A549 (cell line): ENCODE measurements at regions not wholly inside any gene's neighbourhood (a gene's known extent, or its start where the extent isn't known, plus 50 kb on each side); places are given as distances from the start of the nearest gene placed in this dataset.

ENCODE experiments used
- ATAC-seq, 2 experiments: fragments of 200-7000 bp in 1 of 2; fragments of >200 bp in 1 of 2; cut with Nextera tagmentation in 1 of 2; cut with Tn5 transposase in 1 of 2; 3 replicates each; pipeline versions ENCODE4 v1.8.0 to v1.9.1; 2018 to 2020; ENCODE audit warnings: mild to moderate bottlenecking in 1 of 2, moderate library complexity in 1 of 2
- CTCF ChIA-PET: fragments of 300-600 bp; sonication (Branson Sonifier 250); formaldehyde crosslinking; extraction: SDS; loops from one replicate; lab custom pipeline; 2021; ENCODE audit warnings: antibody characterized with exemption, inconsistent platforms; lab: Yijun Ruan, JAX
- POLR2A ChIA-PET: fragments of 350-600 bp; formaldehyde crosslinking; extraction: SDS; loops from one replicate; lab custom pipeline; 2021; ENCODE audit warnings: antibody characterized with exemption, inconsistent platforms; lab: Yijun Ruan, JAX
- DNase-seq, 2 experiments: peaks; one replicate each; pipeline versions ENCODE4 v3.0.0 to v3.0.0-alpha.2; 2011 to 2016; ENCODE audit warnings: low read depth in 1 of 2, low spot score in 1 of 2
- FAIRE-seq: peaks from 2 replicates; lab custom pipeline; 2011; peaks lifted over from hg19 to GRCh38; lab: Jason Lieb, UNC
- H3K27ac ChIP-seq, 2 experiments: fragments of >200 bp; sonication (Bioruptor Twin); formaldehyde crosslinking; 3 replicates each; pipeline ENCODE4 v1.5.1; 2016 to 2017
- H3K4me1 ChIP-seq: fragments of >200 bp; sonication (Bioruptor Twin); formaldehyde crosslinking; 3 replicates; pipeline ENCODE4 v1.6.1; 2016
- H3K4me2 ChIP-seq: fragments of >200 bp; sonication (Bioruptor Twin); formaldehyde crosslinking; 3 replicates; pipeline ENCODE4 v1.6.1; 2016
- H3K4me3 ChIP-seq: fragments of >200 bp; sonication (Bioruptor Twin); formaldehyde crosslinking; 3 replicates; pipeline ENCODE4 v1.5.1; 2016
- H3K9me3 ChIP-seq: fragments of >200 bp; sonication (Bioruptor Twin); formaldehyde crosslinking; 3 replicates; pipeline ENCODE4 v1.6.1; 2016
- CBX2 ChIP-seq: fragments of 200-600 bp; sonication (generic); IDR thresholded peaks from 2 replicates; pipeline ENCODE4 v1.6.1; 2016; ENCODE audit warnings: low read depth, mild to moderate bottlenecking, borderline replicate concordance
- CHD2 ChIP-seq: fragments of 150-350 bp; IDR thresholded peaks from 2 replicates; pipeline ENCODE4 v1.6.1; 2014; ENCODE audit warnings: low read length; ENCODE audit not compliant: partially characterized antibody
- CHD4 ChIP-seq: fragments of 200-600 bp; sonication (generic); IDR thresholded peaks from 2 replicates; pipeline ENCODE4 v1.6.1; 2016; ENCODE audit warnings: antibody characterized with exemption, mild to moderate bottlenecking, borderline replicate concordance
- EHMT2 ChIP-seq: fragments of 200-600 bp; sonication (generic); IDR thresholded peaks from 2 replicates; pipeline ENCODE4 v1.6.1; 2016; ENCODE audit warnings: antibody characterized with exemption, low read depth, mild to moderate bottlenecking, moderate library complexity
- FOSB ChIP-seq: fragments of 250-450 bp; sonication (Bioruptor Pico); IDR thresholded peaks from 2 replicates; pipeline ENCODE4 v1.5.0; 2020; ENCODE audit warnings: mild to moderate bottlenecking, moderate library complexity
- FOXS1 ChIP-seq: fragments of 250-450 bp; sonication (Bioruptor Pico); IDR thresholded peaks from 2 replicates; pipeline ENCODE4 v1.5.0; 2020; ENCODE audit warnings: mild to moderate bottlenecking, moderate library complexity
- GATA3 ChIP-seq: IDR thresholded peaks from 2 replicates; pipeline ENCODE4 v1.6.1; 2012; ENCODE audit warnings: borderline replicate concordance
- HEYL ChIP-seq: fragments of 250-450 bp; sonication (Bioruptor Pico); IDR thresholded peaks from 2 replicates; pipeline ENCODE4 v1.8.0; 2021; ENCODE audit warnings: mild to moderate bottlenecking, moderate library complexity
- HOXB13 ChIP-seq: fragments of 250-450 bp; sonication (Bioruptor Pico); IDR thresholded peaks from 2 replicates; pipeline ENCODE4 v1.5.0; 2020; ENCODE audit warnings: low read depth, mild to moderate bottlenecking, moderate library complexity
- HOXB5 ChIP-seq: fragments of 250-450 bp; sonication (Bioruptor Pico); IDR thresholded peaks from 2 replicates; pipeline ENCODE4 v1.5.0; 2020; ENCODE audit warnings: mild to moderate bottlenecking, moderate library complexity
- JUNB ChIP-seq: fragments of >200 bp; sonication (Bioruptor Twin); formaldehyde crosslinking; IDR thresholded peaks from 2 replicates; pipeline ENCODE4 v1.6.1; 2016
- MAFK ChIP-seq: fragments of 450-650 bp; IDR thresholded peaks from 2 replicates; pipeline ENCODE4 v1.6.1; 2014; ENCODE audit not compliant: partially characterized antibody
- NFE2L2 ChIP-seq: fragments of 150-350 bp; conservative IDR thresholded peaks from 2 replicates; pipeline ENCODE4 v1.6.1; 2014; ENCODE audit warnings: low read length
- NPAS2 ChIP-seq: fragments of 250-450 bp; sonication (Bioruptor Pico); IDR thresholded peaks from 2 replicates; pipeline ENCODE4 v1.8.0; 2022; ENCODE audit warnings: mild to moderate bottlenecking, moderate library complexity, borderline replicate concordance
- NR3C1 ChIP-seq: fragments of >200 bp; sonication (Bioruptor Twin); formaldehyde crosslinking; IDR thresholded peaks from 3 replicates; pipeline ENCODE4 v1.6.1; 2017
- PHF8 ChIP-seq: fragments of 200-600 bp; sonication (generic); IDR thresholded peaks from 2 replicates; pipeline ENCODE4 v1.6.1; 2016; ENCODE audit warnings: low read depth, mild to moderate bottlenecking, antibody characterized with exemption, moderate library complexity, borderline replicate concordance
- POLR2A ChIP-seq: IDR thresholded peaks from 2 replicates; pipeline ENCODE4 v1.6.1; 2012; ENCODE audit warnings: mild to moderate bottlenecking, low read length
- RFX5 ChIP-seq: fragments of 450-650 bp; IDR thresholded peaks from 2 replicates; pipeline ENCODE4 v1.7.1; 2014; ENCODE audit warnings: antibody characterized with exemption, mild to moderate bottlenecking, moderate library complexity
- SMC3 ChIP-seq: fragments of >200 bp; sonication (Bioruptor Twin); formaldehyde crosslinking; IDR thresholded peaks from 3 replicates; pipeline ENCODE4 v1.6.1; 2018; ENCODE audit warnings: inconsistent platforms
- SREBF2 ChIP-seq: fragments of 450-650 bp; IDR thresholded peaks from 2 replicates; pipeline ENCODE4 v1.6.1; 2014; ENCODE audit warnings: mild to moderate bottlenecking, moderate library complexity
- TFCP2L1 ChIP-seq: fragments of 250-450 bp; sonication (Bioruptor Pico); IDR thresholded peaks from 2 replicates; pipeline ENCODE4 v1.5.0; 2021; ENCODE audit warnings: mild to moderate bottlenecking
- TP53 ChIP-seq: fragments of 250-450 bp; sonication (Bioruptor Pico); IDR thresholded peaks from 2 replicates; pipeline ENCODE4 v1.5.0; 2021; ENCODE audit warnings: mild to moderate bottlenecking, moderate library complexity
- ZC3H11A ChIP-seq: fragments of 450-650 bp; IDR thresholded peaks from 2 replicates; pipeline ENCODE4 v1.6.1; 2014; ENCODE audit warnings: antibody characterized with exemption, mild to moderate bottlenecking
- ZFP36 ChIP-seq: fragments of 450-650 bp; IDR thresholded peaks from 2 replicates; pipeline ENCODE4 v1.6.1; 2014; ENCODE audit warnings: borderline replicate concordance; ENCODE audit not compliant: partially characterized antibody
- ZSCAN20 ChIP-seq: fragments of 250-450 bp; sonication (Bioruptor Pico); IDR thresholded peaks from 2 replicates; pipeline ENCODE4 v1.8.0; 2022; ENCODE audit warnings: mild to moderate bottlenecking, moderate library complexity
- WGBS: methylation state at CpG from one replicate; pipeline ENCODE4 v1.1.6; 2017; ENCODE audit errors: missing lambda C conversion rate; 5-methylcytosine and 5-hydroxymethylcytosine counted together
- TF ChIP-seq, protein P1 (sequence below): fragments of >200 bp; sonication (Bioruptor Twin); formaldehyde crosslinking; IDR thresholded peaks from 3 replicates; pipeline ENCODE4 v1.6.1; 2016
- TF ChIP-seq, protein P2 (sequence below): fragments of 250-450 bp; sonication (Bioruptor Pico); IDR thresholded peaks from 2 replicates; pipeline ENCODE4 v1.5.0; 2020; ENCODE audit warnings: low read depth, mild to moderate bottlenecking, moderate library complexity

- TF ChIP-seq ZFP36: no peak
- TF ChIP-seq GATA3: no peak
Observed at GRCh38 chr7:115496006-115496405, 534.6 kb downstream of the TFEC start (continued).

- H3K9me3 ChIP-seq: no peaks in the 10 kb centered on the region
- CTCF ChIA-PET: no interaction called here
- no peak overlapping the region for H3K27ac ChIP-seq
- no peak overlapping the region for H3K4me3 ChIP-seq
- FAIRE-seq: no peak
- WGBS: 34% methylated on average over 5 of the region's 5 CpGs
- no peak overlapping the region for H3K4me2 ChIP-seq
- DNase-seq: no peak
- ATAC-seq: no peak
- POLR2A ChIA-PET: no interaction called here
- no peak for TF ChIP-seq RFX5
- no peak for TF ChIP-seq FOXS1
- no peak for TF ChIP-seq TP53 (CRISPR knock-in tag)
- no peak for TF ChIP-seq HEYL (CRISPR knock-in tag)
- TF ChIP-seq CHD2: no peak
- TF ChIP-seq SMC3: no peak
- no peak for TF ChIP-seq JUNB
- TF ChIP-seq SREBF2: no peak
- TF ChIP-seq CBX2: no peak
- TF ChIP-seq EHMT2: no peak
- TF ChIP-seq, protein P1, sequence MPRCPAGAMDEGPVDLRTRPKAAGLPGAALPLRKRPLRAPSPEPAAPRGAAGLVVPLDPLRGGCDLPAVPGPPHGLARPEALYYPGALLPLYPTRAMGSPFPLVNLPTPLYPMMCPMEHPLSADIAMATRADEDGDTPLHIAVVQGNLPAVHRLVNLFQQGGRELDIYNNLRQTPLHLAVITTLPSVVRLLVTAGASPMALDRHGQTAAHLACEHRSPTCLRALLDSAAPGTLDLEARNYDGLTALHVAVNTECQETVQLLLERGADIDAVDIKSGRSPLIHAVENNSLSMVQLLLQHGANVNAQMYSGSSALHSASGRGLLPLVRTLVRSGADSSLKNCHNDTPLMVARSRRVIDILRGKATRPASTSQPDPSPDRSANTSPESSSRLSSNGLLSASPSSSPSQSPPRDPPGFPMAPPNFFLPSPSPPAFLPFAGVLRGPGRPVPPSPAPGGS: no peak
- no peak for TF ChIP-seq ZFP36
- TF ChIP-seq POLR2A: no peak
- no peak for TF ChIP-seq TFCP2L1 (CRISPR knock-in tag)
- TF ChIP-seq ZSCAN20 (CRISPR knock-in tag): no peak
- no peak for TF ChIP-seq PHF8
- TF ChIP-seq MAFK: no peak
- no peak for TF ChIP-seq NFE2L2
- H3K4me1 ChIP-seq: no peaks in the 10 kb centered on the region
Observed at GRCh38 chr7:115494529-115495147, 535.9 kb downstream of the TFEC start.

GRCh38 chr7:115493381-115493780 lies 537.2 kb downstream of the TFEC start:
- CTCF ChIA-PET: interaction anchor here (0.9 kb wide), 1 partner anchor 10 kb away, joined by 3 read pairs; no protein-coding TSS in a partner anchor
- Histone ChIP-seq H3K4me1 (no peaks in the 10 kb centered on the region), H3K4me3 (no peak overlapping the region), H3K9me3 (no peaks in the 10 kb centered on the region), H3K27ac (no peak overlapping the region), H3K4me2 (no peak overlapping the region)
- WGBS: 11% methylated on average over 3 of the region's 3 CpGs
- FAIRE-seq (no peak), ATAC-seq (no peak), DNase-seq (no peak)
- TF ChIP-seq CHD4: no peak
- TF ChIP-seq, protein P2, sequence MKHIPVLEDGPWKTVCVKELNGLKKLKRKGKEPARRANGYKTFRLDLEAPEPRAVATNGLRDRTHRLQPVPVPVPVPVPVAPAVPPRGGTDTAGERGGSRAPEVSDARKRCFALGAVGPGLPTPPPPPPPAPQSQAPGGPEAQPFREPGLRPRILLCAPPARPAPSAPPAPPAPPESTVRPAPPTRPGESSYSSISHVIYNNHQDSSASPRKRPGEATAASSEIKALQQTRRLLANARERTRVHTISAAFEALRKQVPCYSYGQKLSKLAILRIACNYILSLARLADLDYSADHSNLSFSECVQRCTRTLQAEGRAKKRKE (CRISPR knock-in tag): no peak
- TF ChIP-seq NR3C1: no peak
- no peak for TF ChIP-seq FOSB
- TF ChIP-seq FOXS1: no peak
- no peak for TF ChIP-seq HOXB5 (CRISPR knock-in tag)
- no peak for TF ChIP-seq TFCP2L1 (CRISPR knock-in tag)
- no peak for TF ChIP-seq EHMT2
- TF ChIP-seq GATA3: no peak
- no peak for TF ChIP-seq PHF8
- TF ChIP-seq, protein P1: no peak
- TF ChIP-seq RFX5: no peak
- no peak for TF ChIP-seq SREBF2
- no peak for TF ChIP-seq CHD2
- no peak for TF ChIP-seq POLR2A
- TF ChIP-seq ZC3H11A: no peak
- no peak for TF ChIP-seq HOXB13 (CRISPR knock-in tag)
- TF ChIP-seq NPAS2: no peak
- POLR2A ChIA-PET: no interaction called here
